Panc1 (cell line): ENCODE measurements at regions not wholly inside any gene's neighbourhood (a gene's known extent, or its start where the extent isn't known, plus 50 kb on each side); places are given as distances from the start of the nearest gene placed in this dataset.

Experiments
- SIN3A ChIP-seq: IDR thresholded peaks from 2 replicates; pipeline ENCODE4 v1.6.1; 2012; ENCODE audit warnings: low read depth, mild to moderate bottlenecking, low read length, moderate library complexity, borderline replicate concordance; ENCODE audit not compliant: insufficient read depth
- TF ChIP-seq, protein P1 (sequence below): fragments of 450-650 bp; IDR thresholded peaks from 2 replicates; pipeline ENCODE4 v1.5.1; 2017; ENCODE audit warnings: mild to moderate bottlenecking
- TF ChIP-seq, protein P2 (sequence below), 2 experiments: IDR thresholded peaks; 2 replicates each; pipeline ENCODE4 v1.6.1; 2011 to 2012; ENCODE audit warnings: low read depth in 2 of 2, control low read depth in 1 of 2, low read length in 1 of 2, mild to moderate bottlenecking in 1 of 2, moderate library complexity in 1 of 2; ENCODE audit not compliant: insufficient read depth in 1 of 2

DNA sequence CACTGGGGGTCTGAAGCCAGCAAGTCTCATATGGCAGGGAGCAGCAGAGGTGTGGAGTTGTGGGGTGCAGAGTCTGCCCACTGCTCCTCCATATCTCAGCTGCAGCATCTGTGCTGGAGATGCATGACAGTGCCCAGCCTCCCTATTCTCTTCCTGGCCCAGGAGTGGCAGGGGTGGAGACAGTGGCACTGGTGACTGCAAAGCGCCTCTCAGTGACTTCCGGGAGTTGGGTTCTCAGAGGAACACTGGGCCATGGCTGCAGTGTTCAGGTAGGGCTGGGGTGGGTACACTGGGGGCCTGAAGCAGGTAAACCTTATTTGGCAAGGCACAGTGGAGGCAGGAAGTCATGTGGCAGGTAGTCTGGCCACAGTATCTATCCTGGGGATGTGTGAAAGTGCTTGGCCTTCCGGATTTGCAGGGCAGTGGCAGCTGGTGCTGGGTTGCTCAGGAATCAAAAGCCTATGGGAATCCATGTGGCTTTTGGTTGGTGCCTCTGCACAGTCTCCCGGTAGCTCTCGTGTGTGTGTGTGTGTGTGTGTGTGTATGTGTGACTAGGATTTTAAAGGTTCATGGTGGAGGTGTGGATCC is 60.3 kb upstream of the THUMPD2 start:
- TF ChIP-seq, protein P1, sequence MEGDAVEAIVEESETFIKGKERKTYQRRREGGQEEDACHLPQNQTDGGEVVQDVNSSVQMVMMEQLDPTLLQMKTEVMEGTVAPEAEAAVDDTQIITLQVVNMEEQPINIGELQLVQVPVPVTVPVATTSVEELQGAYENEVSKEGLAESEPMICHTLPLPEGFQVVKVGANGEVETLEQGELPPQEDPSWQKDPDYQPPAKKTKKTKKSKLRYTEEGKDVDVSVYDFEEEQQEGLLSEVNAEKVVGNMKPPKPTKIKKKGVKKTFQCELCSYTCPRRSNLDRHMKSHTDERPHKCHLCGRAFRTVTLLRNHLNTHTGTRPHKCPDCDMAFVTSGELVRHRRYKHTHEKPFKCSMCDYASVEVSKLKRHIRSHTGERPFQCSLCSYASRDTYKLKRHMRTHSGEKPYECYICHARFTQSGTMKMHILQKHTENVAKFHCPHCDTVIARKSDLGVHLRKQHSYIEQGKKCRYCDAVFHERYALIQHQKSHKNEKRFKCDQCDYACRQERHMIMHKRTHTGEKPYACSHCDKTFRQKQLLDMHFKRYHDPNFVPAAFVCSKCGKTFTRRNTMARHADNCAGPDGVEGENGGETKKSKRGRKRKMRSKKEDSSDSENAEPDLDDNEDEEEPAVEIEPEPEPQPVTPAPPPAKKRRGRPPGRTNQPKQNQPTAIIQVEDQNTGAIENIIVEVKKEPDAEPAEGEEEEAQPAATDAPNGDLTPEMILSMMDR: no peak
- TF ChIP-seq, protein P2, sequence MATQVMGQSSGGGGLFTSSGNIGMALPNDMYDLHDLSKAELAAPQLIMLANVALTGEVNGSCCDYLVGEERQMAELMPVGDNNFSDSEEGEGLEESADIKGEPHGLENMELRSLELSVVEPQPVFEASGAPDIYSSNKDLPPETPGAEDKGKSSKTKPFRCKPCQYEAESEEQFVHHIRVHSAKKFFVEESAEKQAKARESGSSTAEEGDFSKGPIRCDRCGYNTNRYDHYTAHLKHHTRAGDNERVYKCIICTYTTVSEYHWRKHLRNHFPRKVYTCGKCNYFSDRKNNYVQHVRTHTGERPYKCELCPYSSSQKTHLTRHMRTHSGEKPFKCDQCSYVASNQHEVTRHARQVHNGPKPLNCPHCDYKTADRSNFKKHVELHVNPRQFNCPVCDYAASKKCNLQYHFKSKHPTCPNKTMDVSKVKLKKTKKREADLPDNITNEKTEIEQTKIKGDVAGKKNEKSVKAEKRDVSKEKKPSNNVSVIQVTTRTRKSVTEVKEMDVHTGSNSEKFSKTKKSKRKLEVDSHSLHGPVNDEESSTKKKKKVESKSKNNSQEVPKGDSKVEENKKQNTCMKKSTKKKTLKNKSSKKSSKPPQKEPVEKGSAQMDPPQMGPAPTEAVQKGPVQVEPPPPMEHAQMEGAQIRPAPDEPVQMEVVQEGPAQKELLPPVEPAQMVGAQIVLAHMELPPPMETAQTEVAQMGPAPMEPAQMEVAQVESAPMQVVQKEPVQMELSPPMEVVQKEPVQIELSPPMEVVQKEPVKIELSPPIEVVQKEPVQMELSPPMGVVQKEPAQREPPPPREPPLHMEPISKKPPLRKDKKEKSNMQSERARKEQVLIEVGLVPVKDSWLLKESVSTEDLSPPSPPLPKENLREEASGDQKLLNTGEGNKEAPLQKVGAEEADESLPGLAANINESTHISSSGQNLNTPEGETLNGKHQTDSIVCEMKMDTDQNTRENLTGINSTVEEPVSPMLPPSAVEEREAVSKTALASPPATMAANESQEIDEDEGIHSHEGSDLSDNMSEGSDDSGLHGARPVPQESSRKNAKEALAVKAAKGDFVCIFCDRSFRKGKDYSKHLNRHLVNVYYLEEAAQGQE (IDR thresholded peaks at IDR 0.05; ENCODE audit: insufficient read depth in 1 of 2, low read depth in 2 of 2, low read length in 1 of 2): no peak
- no peak for TF ChIP-seq SIN3A
